BJ (cell line): ENCODE measurements at regions not wholly inside any gene's neighbourhood (a gene's known extent, or its start where the extent isn't known, plus 50 kb on each side); places are given as distances from the start of the nearest gene placed in this dataset.

Experiments used
- CTCF ChIA-PET: fragments of 350-600 bp; formaldehyde crosslinking; extraction: SDS; loops from one replicate; lab custom pipeline; 2021; ENCODE audit warnings: antibody characterized with exemption, inconsistent platforms; lab: Yijun Ruan, JAX
- POLR2A ChIA-PET: fragments of 300-600 bp; sonication (Branson Sonifier 250); formaldehyde crosslinking; extraction: SDS; loops from one replicate; lab custom pipeline; 2021; ENCODE audit warnings: antibody characterized with exemption; lab: Charles Lee
- DNase-seq: peaks from one replicate; pipeline ENCODE4 v3.0.0-alpha.2; 2011; ENCODE audit warnings: low read depth
- H3K27me3 ChIP-seq: 2 replicates; pipeline ENCODE4 v1.6.0; 2011; ENCODE audit warnings: low read length; ENCODE audit not compliant: control insufficient read depth, insufficient read depth
- H3K36me3 ChIP-seq: 2 replicates; pipeline ENCODE4 v1.5.1; 2011; ENCODE audit warnings: low read length; ENCODE audit not compliant: control insufficient read depth, insufficient read depth
- H3K4me3 ChIP-seq: 2 replicates; pipeline ENCODE4 v1.5.1; 2011; ENCODE audit warnings: low read depth, mild to moderate bottlenecking, control low read depth, low read length
- TF ChIP-seq, protein P1 (sequence below): IDR thresholded peaks from 2 replicates; pipeline ENCODE4 v1.5.1; 2011; ENCODE audit warnings: low read depth, mild to moderate bottlenecking, control low read depth, inconsistent platforms, low read length, moderate library complexity; ENCODE audit not compliant: insufficient read depth

DNA sequence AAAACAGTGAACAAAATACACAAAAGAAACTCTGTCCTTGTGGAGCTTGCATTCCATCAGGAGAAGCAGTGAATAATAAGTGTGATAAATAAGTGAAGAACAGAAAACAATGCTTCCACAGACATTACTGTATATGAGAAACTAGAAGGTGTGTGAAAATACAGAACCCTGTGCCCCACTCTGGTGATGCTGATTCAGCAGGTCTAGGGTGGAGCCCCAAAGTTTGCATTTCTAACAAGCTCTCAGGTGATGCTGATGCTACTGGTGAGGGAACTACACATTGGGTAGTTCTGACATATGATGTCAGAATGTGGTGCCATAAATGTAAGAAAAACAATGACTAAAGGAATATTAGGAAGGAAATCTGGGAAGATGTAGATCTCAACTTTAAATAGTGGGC, 601.4 kb upstream of the BTBD3 start:
- Histone ChIP-seq H3K27me3 (no peaks in the 10 kb centered on the region), H3K36me3 (no peaks in the 10 kb centered on the region), H3K4me3 (no peak overlapping the region)
- ChIA-PET CTCF (no interaction called here), POLR2A (no interaction called here)
- DNase-seq = no peak
- TF ChIP-seq, protein P1, sequence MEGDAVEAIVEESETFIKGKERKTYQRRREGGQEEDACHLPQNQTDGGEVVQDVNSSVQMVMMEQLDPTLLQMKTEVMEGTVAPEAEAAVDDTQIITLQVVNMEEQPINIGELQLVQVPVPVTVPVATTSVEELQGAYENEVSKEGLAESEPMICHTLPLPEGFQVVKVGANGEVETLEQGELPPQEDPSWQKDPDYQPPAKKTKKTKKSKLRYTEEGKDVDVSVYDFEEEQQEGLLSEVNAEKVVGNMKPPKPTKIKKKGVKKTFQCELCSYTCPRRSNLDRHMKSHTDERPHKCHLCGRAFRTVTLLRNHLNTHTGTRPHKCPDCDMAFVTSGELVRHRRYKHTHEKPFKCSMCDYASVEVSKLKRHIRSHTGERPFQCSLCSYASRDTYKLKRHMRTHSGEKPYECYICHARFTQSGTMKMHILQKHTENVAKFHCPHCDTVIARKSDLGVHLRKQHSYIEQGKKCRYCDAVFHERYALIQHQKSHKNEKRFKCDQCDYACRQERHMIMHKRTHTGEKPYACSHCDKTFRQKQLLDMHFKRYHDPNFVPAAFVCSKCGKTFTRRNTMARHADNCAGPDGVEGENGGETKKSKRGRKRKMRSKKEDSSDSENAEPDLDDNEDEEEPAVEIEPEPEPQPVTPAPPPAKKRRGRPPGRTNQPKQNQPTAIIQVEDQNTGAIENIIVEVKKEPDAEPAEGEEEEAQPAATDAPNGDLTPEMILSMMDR = no peak

DNA sequence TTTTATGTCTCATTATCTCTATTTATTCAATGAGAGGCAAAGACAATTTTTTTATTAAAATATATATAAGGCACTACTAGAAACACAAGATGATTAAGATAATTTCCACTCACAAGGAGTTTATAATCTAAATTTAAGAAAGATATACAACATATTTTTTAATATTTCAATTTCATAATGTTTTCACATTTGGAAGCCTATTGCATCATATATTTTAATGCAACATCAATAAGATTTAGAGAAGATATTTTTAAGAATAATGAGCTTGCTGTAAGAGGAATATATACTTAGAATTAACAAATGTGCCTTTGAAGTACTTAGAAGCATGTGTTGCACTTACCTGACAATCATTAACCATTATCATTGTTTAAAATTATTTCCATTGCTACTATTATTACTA, 597.7 kb upstream of the BTBD3 start:
- TF ChIP-seq, protein P1 = no peak
- no peak for DNase-seq
- ChIA-PET CTCF (interaction anchor here (0.6 kb wide), 1 partner anchor 27 kb away, joined by 3 read pairs; no protein-coding TSS in a partner anchor), POLR2A (no interaction called here)
- Histone ChIP-seq H3K27me3 (no peaks in the 10 kb centered on the region), H3K36me3 (no peaks in the 10 kb centered on the region), H3K4me3 (no peak overlapping the region)

DNA sequence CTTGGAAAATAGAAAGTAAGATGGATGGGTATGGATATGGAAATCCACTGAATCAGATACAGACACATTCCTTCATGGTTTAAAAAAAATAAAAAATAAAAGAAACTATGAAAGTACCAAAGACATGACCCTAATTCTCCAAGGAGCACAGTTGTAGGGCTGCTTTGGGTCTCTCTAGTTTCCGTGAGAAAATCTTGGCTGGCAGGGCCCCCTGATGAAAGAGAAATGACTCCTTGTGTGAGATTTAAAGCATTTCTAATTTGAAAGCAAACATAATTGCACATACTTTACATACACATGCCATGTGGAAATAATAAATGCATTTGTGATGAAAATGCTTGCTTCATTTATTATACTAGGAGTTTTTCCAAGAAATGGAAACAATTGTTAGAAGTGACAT, 593.9 kb upstream of the BTBD3 start:
- TF ChIP-seq, protein P1 = no peak
- H3K4me3 ChIP-seq = no peak overlapping the region
- H3K27me3 ChIP-seq = no peaks in the 10 kb centered on the region
- POLR2A ChIA-PET = no interaction called here
- CTCF ChIA-PET = no interaction called here
- no peaks in the 10 kb centered on the region for H3K36me3 ChIP-seq
- DNase-seq = no peak

DNA sequence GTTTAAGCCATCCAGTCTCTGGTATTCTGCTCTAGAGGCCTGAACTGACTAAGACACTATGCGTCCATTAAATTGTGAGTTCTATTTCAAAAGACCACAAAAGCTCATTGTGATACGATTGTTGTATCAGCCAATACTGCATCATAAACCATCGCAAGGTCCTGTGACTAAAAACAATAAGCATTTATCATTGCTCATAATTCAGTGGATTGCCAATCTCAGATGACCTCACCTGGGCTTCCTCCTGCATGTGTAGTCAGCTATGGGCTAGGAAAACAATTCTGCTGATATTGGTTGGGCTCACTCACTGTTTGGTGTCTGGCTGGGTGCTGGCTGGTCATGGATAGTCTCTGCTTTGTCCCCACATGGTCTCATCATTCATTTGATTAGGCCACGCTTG, 592.7 kb upstream of the BTBD3 start:
- TF ChIP-seq, protein P1 = no peak
- Histone ChIP-seq H3K27me3 (no peaks in the 10 kb centered on the region), H3K4me3 (no peak overlapping the region), H3K36me3 (no peaks in the 10 kb centered on the region)
- CTCF ChIA-PET = no interaction called here
- POLR2A ChIA-PET = no interaction called here
- no peak for DNase-seq

DNA sequence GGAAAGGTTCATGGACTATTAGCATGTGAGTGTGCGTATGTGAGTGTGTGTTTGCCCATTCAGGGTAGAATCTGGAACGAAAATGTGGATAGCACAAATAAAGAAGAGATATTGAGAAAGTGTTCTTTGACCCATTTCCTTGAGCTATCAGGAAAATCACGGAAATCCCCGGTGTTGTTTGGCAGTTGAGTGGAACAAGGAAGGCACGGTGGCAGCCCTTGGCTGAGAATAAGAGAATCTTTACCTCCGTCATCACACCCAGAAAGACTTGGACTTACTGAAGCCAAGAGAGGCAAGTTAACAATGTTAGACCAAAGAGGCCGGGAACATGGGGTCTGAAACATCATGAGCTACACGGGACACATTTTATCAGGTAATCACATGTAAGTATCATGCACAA, 588.9 kb upstream of the BTBD3 start:
- TF ChIP-seq, protein P1 = no peak
- Histone ChIP-seq H3K4me3 (no peak overlapping the region), H3K27me3 (no peaks in the 10 kb centered on the region), H3K36me3 (no peaks in the 10 kb centered on the region)
- CTCF ChIA-PET = no interaction called here
- POLR2A ChIA-PET = no interaction called here
- DNase-seq = no peak
